Limb (tissue), 2 donors: ENCODE measurements at regions not wholly inside any gene's neighbourhood (a gene's known extent, or its start where the extent isn't known, plus 50 kb on each side); places are given as distances from the start of the nearest gene placed in this dataset.
"Not testable (repeated sequence)": the region's sequence is repeated elsewhere in the genome, so short reads cannot be mapped to it uniquely, and the experiment has no call there.

ENCODE experiments used
- DNase-seq, 2 donors: peaks; one replicate each; pipeline ENCODE4 v3.0.0-alpha.2; 2016; ENCODE audit errors: extremely low spot score in 2 of 2

DNA sequence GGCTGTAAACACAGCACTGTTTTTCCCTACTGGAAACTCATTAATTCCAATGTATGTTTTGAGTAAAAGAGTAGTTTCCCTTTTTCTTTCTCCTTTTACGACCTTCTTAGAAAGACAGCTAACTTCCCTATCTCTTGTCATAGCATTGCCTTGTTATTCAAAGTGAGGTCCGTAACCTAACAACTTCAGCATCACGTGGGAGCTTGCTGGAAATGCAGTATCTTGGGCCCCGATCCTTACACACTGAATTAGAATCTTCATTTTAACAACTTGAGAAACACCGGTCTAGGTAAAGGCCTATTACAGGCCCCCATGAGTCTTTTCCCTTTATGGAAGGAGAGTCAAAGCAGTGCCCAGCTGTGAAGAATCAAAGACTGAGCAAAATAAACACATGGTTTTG lies 230.7 kb upstream of the PRKD1 start:
- DNase-seq, result no peak

DNA sequence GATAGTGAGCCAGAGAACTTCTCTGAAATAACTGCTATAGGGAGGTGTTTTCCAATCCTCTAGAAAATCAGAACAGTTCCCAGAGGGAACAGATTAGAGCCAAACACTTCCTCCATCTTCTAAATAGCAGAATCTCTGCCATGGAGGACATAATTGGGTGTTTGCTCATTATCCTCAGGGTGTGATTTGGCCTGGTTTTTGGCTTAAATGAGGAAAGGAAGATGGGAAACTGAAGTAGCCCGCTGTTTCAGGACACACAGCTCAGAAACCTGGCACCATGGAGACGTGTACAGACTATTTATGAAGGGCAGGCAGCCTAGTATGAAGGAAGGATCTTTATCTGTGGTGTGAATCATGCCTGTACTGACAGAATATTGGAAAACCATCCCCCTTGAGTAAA lies 231.7 kb upstream of the PRKD1 start:
- DNase-seq, result no peak

DNA sequence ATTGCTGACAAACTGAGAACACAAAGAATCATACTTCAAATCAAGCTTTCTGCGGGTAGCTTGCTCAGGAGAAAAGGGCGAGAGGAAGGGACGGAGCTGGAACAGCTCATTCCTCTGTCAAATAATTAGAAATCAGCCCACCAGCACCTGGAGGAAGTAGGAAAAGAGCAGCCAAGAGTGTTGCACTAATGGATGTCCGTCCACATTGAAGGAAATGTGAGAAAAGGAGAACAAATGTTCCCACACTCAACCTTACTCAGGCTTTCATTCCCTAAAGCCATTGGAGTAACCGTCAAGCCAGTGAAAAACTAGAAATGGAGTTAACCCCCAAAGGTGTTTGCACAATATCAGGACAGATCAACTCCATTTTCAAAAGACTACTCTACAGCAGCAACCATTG lies 233.0 kb upstream of the PRKD1 start:
- DNase-seq, result no peak

DNA sequence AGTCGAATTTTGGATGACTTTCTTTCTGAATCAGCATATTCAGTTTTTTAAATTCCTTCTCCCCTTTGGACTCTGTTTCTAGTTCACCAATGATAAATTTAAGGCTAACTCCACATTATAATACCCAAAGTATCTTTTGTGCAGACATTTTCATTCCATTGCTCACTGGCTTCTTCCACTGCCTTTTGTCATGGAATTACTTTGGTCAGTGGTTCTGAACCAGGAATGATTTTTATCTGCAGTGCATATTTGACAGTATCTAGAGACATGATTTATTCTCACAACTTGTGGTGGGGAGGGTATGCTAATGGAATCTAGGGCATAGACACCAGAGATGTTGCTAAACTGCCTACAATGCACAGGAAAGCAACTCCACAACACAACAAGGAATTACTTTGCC lies 234.4 kb upstream of the PRKD1 start:
- no peak for DNase-seq

DNA sequence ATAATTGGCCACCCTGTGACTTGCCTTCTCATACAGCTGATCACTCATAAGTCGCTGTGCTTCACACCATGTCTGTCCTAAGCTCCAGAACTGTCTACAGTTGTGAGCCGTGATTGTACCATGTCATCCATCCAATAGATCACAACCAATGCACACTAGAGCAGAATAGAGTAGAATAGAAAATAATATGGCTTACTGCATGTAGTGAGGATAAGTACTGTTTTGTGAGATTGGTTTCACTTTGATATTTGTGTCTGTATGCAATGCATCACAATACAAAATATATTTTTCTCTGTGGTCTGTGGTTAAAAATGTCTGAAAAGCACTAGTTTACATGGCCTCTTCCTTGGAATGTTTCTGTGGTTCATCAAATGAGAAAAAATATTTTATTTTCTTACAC lies 237.6 kb upstream of the PRKD1 start:
- no peak for DNase-seq

DNA sequence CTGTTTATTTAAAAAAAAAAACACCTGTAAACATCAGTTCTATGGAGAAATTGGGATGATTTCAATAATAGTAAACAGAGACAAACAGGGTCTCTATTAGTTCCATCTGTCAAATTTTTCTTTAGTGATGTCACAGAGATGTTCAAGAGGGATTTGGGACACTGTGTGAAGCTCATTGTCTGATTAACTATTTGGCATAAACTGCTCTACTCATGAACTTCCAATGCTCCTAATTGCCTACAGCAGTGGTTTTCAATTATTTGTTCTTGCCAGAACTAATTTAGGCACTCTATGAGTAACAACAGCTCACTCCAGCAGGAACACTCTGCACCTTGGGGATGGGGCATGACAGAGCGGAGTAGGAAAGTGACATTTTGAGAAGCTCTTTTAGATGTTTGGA lies 250.1 kb upstream of the PRKD1 start:
- DNase-seq, result no peak

DNA sequence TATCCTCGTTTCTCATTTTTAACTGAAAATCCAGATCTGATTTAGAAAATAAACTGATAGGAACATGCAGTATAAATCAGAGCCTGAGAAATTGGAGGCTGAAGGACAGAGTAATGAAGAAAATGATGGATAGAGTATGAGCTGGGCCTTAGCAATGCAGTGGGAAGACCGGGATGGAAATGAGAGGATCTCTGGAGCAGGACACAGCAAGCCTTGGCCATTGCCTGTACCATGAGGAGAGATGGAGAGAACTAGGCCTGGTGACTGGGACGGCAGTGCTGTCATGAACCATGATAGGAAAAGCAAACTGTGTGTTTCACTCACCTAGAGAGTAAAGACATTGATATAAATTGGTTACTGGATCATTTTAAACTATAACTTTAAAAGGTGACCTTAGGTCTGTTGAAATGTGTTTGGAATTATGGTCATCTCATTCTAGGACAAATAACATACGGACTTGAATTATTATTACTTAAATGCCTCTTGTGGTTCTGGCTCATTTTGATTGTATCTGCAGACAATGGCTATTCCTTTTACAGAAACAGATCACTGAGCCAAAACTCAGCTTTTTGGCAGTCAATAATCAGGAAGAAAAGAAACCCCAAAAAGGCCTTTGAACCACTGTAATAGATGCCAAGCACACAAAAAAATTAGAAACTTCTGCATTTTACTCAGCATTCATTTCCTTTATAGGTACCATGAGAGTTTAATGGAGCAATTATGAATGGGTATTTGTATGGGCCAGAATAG lies 251.9 kb upstream of the PRKD1 start:
- no peak for DNase-seq

DNA sequence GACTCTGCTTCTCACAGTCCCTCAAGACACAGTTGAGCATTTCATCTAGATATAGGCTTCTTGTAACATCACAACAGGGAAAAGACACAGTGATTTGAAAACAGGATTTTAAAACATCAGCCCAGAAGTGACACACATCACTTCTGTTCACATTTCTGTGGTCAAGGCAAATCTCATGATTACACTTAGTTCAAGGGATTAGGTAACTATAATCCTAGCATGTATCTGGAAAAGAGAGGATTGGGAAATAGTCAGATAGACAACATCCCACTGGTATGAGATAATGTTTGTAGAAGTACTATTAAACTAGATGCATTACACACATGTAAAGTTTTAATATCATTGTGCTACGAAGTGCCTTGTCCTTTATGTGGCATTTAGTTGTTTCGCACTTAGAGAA lies 252.6 kb upstream of the PRKD1 start:
- no peak for DNase-seq

DNA sequence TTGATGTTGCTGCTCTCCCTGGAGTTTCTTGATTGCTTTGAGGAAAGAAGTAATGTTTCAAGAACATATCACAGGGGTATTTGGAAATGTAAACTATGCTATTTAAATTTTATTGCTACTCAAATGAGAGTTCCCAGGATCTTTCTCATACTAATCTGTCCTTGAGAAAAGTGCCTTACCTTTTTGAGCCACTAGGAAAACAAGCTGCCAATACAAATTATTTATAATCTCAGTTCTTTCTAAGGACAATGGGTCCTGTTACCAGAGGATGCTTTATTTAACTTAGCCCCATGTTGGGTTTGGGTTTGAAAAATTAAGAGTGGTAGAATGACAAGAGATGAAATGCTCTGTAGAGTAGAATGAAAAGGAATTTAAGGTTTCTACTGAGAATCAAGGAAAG lies 258.2 kb upstream of the PRKD1 start:
- DNase-seq, result no peak

DNA sequence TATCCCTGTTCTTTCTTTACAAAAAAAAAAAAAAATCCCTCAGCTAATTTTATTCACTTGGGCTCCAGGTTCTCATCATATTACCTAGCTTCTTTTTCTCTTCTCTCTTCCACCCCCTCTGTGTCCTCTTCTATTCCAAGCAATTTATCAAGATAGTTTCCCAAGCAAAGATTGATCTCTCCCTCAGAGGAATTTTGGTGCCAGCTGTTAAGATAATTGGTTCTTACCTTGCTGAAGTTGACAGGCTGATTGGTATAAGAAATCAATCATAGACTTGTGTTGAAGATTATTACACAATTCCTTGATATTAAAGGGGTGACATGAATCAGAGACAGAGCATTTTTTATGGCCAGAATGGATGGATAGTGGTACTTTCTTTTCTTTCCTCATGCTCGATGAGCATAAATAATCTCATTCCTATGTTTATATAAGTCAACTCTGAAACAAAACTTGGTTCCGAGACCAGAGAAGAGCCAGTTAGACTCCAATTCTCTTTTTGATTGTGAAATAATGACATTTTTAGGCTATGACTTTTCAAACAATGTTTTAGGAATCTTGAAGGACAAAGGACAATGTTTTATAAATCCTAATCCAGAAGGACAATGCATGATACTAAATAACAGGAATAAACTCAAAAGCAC lies 264.1 kb upstream of the PRKD1 start:
- no peak for DNase-seq

DNA sequence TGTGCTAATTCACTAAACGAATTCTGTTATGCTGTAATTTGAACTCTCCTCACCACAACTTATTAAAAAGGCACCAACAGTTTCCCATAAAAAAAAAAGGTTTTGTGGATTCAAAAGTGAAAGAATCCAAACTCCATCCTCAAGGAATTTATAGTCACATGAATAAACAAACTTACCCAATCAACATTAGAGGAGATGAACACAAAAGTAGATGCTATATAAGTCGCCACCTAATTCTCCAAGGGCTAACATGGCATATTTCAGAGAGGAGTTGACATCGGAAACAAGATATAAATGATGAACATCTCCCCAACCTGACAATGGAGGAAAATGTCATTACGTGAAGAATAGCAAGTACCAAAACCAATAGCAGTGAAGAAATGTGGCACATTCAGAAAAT lies 265.5 kb upstream of the PRKD1 start:
- DNase-seq, result no peak

DNA sequence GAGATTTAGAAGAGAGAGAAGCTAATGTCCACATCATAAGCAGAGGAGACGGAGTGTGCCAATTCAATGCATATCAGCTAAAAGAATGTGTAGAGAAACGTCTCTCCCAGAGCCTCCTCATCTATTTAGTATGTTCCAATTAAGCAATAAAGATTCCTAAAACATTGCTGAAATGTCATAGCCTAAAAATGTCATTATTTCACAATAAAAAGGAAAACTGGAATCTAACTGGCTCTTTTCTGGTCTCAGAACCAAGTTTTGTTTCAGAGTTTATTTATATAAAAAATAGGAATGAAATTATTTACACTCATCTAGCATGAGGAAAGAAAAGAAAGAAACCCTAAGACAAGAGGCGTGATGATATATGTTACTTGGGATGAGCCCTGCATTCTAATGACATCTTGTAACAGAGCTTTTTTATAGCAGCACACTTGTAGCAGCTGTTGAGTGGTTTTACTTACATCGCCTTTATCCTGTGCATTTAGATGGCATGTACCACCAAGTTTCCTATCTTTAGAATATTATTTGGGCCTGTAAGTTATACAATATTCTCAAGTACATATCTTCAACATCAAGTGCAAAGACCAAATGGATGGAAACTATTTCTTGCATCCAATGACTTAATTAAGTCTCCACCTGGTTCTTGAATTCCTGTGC lies 266.3 kb upstream of the PRKD1 start:
- DNase-seq, result peak in 1 of 2 donors; percentile 44

DNA sequence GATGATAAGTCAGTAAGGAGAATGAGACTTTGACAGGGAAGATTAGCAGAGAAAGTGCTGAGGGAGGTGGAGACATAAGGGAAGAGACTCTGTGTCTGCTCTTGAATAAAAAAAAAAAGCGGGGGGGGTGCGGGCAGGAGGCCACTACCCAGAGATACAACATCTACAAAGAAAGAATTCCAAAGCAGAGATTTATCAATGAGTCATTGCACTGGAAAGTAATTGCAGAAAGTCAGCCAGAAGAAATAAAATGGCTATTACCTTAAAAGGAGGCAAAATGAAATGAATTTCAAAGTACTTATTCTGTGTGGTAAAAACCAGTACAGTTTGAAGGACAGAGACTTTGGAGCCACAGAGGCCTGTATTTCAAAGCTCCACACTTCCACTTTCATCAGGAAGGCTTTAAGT lies 267.1 kb upstream of the PRKD1 start:
- no peak for DNase-seq

DNA sequence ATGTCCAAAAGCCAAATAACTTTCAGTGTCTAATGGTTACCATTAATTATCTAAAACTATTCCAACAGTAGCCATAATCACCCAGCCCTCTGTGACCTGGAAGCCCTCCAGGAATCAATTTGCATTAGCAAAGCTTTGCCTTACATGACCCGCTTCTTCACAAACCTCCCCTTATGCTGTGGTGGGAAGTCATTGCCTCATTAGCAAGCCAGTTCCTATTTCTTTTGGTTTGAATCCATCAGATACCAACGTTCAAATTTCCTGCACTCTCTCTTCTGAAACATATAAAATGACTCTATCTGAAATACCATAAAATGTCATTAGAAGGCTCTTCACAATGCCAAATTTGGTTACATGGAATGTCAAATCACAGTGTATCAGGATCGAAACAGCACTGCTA lies 268.3 kb upstream of the PRKD1 start:
- DNase-seq, result no peak

DNA sequence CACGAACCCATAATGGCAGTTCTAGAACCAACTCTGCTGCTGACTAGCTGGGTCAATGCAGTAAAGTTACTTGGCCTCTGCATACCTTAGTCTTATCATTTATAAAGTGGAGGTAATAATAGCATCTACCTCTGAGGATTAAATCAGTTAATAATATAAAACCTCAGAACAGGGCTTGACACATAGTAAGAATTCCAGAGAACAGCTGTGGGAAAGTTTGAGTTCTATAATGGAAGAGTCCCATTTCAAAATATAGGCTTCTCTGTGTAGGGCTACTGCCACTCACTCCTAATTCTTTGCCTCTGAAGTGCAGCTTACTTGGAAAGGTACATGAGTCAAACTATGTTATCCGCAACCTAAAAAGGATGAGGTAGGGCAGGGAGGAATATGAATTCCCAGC lies 269.2 kb upstream of the PRKD1 start:
- DNase-seq, result no peak

DNA sequence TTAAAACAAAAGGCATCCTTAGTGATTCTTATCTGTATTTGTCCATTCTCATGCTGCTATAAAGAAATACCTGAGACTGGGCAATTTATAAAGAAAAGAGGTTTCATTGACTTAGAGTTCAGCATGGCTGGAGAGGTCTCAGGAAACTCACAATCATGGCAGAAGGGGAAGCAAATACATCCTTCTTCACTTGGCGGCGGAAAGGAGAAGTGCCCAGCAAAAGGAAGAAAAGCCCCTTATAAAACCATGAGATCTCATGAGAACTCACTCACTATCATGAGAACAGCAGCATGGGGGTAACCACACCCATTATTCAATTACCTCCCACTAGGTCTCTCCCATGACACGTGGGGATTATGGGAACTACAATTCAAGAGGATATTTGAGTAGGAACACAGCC lies 271.1 kb upstream of the PRKD1 start:
- not testable (repeated sequence) for DNase-seq

DNA sequence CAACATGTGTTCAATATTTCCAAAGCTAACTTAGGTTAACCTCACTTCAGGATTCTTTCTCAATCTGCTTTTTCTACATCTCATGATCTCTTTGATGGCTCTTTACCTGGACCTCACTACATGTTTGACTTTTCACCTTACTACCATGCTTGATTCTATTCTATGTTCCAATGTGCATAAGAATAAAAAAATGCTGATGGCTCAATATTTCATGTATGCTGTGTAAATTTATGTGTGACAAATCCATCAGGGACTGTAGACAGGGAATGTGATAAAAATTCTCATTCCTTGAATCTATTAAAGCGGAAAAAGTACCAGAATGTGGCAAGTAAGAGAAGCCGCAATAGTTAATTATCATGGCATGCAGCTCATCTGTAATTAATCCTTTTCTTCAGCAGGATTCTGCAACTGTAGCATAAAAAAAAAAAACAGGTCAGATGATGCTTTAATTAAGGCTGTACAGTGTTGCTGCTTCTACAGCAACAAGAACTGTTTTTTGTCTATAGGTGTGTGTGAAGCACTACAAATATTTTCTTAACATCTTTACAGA lies 276.9 kb upstream of the PRKD1 start:
- no peak for DNase-seq

DNA sequence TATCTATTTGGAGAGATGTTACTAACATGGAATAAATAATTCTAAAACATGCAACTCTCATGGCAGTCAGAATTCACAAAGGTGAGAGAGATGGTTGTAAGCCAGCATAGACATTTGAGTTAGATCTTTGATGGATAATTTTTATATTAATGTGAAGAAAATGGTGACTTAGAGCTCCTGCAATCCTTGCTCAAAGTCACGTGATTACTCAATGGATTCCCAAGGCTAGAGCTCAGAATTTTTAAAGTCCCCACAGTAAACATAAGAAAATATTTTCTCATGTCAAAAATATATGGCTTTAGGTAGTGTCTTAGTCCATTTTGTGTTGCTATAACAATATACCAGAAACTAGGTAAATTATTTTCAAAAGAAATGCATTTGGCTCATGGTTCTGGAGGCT lies 281.5 kb upstream of the PRKD1 start:
- no peak for DNase-seq

DNA sequence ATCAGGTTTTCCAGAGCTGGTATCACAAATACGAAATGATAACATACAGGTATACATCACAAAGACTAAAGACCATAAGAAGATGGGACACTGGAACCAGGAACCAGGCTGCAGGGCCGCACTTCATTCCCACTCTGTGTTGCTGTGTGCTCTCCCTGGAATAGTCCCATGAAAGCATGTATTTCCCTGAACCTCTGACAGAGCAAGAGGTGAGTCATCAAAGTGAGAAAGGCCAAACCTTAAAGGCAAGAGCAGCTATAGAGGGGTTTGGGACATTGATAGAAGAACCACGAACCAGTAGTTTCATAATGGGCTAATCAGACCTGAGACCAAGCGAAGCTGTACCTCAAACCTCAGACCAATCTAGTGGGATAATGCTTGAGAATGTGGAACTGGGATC lies 283.0 kb upstream of the PRKD1 start:
- no peak for DNase-seq

DNA sequence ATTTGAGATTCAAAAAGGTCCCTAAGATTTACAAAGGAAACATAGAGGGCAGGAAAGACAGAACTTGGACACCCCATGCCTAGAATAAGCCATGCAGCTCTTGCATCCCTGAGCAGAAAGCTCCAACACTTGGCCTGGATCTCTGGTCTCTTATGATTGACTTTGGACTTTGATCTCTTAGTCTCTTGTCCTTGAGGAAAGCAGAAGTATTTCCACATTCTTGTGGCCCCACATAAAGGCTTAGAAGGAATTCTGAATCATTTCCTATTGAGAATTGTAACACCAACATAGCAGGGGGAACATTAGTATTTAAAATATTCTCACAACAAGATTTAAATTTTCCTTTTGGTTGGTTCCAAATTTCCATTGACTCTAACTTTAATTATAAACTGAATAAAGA lies 283.7 kb upstream of the PRKD1 start:
- DNase-seq, result no peak

DNA sequence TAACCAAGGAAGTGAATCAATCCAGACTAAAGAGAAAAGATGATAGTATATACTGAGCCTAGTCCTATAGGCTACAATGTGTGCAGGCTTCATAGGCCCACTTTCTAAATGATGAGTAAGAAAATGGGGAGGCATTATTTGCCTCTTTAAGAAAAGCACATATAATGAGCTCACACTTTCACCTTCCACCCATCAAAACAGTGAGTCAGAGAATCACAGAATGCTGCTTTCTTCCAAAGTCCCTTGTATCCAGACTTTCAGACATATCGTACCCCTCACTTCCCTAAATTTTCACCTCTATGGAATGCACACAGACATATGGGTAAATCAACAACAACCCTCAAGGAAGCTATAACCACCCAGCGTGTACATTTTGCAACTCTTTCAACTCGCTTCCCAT lies 286.4 kb upstream of the PRKD1 start:
- no peak for DNase-seq

DNA sequence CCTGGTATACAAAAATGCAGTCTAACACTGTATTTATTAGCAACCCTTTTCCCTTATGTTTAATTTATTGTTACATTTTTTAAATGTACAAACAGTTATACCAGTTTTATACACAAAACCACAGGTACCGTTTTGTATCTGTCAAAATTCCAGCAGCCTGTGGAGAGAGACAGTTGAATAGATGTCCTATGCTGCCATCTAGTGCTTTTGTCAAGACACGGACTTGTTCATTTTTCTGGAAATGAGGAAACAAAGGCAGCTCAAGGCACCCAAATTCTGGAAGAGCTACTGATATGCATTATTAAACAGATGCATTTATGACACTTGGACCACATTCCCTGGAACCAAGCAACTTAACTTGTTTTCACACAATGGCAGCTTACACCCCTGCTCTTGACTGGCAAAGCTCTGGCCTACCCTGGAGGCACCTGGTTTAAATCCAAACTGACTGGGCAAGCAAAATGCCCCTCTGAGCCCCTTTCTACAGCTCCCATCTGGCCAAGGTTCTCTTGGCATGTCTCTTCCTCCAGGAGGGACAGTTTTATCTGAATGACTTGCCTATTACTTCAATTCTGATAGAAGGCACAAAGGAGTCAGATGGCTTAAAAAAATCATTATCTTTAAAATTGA lies 286.9 kb upstream of the PRKD1 start:
- peak in 1 of 2 donors; percentile 81 for DNase-seq
